Hematopoietic multipotent progenitor cell treated with erythropoietin and hydrocortisone succinate and interleukin-3 and kit ligand, for 8 days (in vitro differentiated cells): ENCODE measurements at regions not wholly inside any gene's neighbourhood (a gene's known extent, or its start where the extent isn't known, plus 50 kb on each side); places are given as distances from the start of the nearest gene placed in this dataset.
"Not testable (repeated sequence)": the region's sequence is repeated elsewhere in the genome, so short reads cannot be mapped to it uniquely, and the experiment has no call there.

ENCODE experiments used
- DNase-seq: peaks from one replicate; pipeline ENCODE4 v3.0.0-alpha.2; 2015

DNA sequence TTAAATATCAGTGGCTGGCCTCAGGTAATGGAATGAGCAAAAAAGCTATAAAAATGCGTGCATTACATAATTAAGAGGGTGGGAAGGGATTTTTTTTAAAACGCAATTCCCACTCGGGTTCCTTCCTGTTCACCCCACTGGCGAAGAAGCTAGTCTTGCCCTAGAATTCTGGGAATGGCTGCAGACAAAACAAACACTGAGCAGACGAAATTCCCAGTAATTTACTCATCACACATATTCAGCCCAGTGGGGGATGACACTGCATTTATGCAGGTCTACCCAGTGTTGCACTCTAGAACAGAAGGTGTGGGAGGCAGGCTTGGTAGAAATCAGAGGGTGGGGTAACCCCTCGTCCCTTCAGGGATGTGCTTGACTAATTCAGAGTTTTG, 2695.0 kb upstream of the DEFB115 start:
- DNase-seq: no peak

DNA sequence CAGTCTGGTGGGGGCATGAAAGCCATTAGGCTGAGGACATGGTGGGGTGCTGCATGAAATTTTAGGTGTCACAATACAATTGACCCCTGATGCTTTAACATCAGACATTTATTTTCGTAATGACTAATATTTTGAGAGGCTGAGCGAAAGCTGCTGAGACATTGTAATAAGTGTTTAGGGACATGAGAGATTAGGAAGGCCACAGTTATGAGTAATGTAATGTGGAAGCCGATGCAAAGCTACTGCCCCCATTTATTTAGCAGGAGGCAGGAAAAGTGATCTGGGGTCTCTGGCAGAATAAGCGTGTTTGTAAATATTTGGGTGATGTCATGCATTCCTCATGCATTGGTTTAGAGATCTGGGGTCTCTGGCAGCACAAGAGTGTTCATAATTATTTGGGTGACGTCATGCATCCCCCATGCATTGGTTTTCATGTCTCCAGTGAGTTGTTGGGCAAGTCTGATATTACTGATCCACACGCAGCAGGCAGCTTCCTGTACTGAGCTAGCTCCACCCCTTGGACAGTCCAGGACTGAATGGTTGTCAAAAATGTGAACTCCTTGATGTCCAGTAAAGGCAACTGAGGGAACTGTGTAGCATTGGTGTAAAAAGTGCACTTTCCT, 2694.5 kb upstream of the DEFB115 start:
- not testable (repeated sequence) for DNase-seq

DNA sequence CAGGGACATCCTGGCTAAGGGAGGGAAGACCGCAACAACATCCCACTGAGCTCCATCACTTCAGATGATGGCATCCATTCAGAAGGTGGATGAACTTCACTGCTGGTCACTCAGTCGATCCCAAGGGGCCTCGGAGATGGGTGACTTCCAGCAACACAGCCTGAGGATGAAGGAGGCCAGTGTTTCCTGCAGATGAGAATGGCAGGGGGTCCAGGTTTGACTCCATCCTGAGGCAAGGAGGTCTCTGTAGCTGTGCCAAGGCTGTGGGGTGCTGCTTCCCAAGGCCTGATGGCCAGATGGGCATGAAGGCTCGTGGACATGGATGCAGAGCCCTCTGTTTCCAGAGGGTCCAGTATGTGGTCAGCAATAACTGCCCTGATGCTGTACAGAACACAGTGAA, 2693.4 kb upstream of the DEFB115 start:
- DNase-seq: not testable (repeated sequence)

DNA sequence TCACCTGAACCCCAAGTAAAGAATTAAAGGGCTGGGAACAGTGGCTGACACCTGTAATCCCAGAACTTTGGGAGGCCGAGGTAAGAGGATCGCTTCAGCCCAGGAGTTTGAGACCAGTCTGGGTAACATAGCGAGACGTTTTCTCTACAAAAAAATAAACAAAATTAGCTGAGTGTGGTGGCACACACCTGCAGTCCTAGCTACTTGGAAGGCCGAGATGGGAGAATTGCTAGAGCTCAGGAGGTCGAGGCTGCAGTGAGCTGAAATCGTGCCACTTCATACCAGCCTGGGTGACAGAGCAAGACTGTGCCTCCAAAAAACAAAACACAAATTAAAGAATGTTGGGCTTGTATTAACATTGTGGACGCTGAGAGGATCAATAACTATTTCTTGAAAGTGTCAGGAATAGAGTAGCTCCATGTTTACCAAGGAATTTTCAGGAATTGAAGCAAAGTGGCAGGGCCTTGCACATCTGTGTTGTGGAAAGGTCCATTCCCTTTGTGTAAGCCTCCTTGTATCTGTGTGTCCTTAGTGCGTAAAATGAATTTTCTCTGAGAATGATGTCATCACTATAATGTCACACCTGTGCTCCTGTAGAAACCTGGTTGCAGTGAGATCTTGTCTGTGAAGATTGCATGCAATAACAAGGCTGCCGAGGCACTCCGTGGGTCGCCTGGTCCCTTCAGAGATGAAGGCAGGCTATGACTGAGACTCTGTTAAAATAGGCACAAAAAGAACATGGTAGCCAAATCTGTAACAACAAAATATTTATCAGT, 2692.6 kb upstream of the DEFB115 start:
- not testable (repeated sequence) for DNase-seq

DNA sequence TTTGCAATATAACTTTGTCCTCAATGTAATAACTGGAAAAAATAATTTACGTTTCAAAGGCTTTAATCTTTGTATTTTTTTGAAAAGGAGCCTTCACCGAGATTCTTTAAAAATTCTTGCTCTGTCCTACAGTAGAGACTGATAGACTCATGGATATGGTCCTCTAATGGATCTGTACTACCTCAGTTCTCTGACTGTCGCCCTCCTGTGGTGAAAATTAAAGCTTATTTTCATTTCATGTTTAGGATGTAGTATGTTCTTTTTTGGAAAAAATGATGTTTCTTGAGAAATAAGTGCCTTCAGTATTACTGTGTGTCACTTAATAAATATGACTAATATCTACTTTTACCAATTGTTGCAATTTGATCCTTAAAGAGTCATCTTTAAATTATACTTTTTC, 2681.5 kb upstream of the DEFB115 start:
- peak; percentile 47 for DNase-seq

GRCh38 chr20:28591680-28592079, 2665.8 kb upstream of the DEFB115 start:
- DNase-seq: not testable (repeated sequence)

- not testable (repeated sequence) for DNase-seq
These were observed 2664.1 kb upstream of the DEFB115 start for GRCh38 chr20:28593383-28593782.

DNA sequence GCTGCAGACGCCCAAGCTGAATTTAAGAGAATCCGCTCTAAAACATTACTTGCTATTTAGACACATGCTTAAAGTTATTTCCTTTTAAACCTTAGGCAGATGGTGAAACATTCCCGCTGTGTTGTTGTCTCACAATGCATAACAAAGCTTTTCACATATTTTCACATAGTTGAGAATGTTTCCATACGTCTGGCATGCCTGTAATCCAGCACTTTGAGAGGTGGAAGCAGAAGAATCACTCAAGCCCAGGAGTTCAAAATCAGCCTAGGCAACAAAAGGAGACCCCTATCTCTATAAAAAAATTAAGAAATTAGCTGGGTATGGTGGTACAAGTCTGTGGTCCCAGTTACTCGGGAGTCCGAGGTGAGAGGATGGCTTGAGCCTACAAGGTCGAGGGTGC, 2663.0 kb upstream of the DEFB115 start:
- DNase-seq: not testable (repeated sequence)

- DNase-seq: not testable (repeated sequence)
These were observed 2655.5 kb upstream of the DEFB115 start for GRCh38 chr20:28602006-28602402.

- DNase-seq: peak; percentile 90
These were observed 2654.9 kb upstream of the DEFB115 start for GRCh38 chr20:28602403-28603217.

GRCh38 chr20:28603218-28603577, 2654.3 kb upstream of the DEFB115 start:
- DNase-seq: not testable (repeated sequence)

GRCh38 chr20:28616354-28616753, 2641.1 kb upstream of the DEFB115 start:
- DNase-seq: no peak

DNA sequence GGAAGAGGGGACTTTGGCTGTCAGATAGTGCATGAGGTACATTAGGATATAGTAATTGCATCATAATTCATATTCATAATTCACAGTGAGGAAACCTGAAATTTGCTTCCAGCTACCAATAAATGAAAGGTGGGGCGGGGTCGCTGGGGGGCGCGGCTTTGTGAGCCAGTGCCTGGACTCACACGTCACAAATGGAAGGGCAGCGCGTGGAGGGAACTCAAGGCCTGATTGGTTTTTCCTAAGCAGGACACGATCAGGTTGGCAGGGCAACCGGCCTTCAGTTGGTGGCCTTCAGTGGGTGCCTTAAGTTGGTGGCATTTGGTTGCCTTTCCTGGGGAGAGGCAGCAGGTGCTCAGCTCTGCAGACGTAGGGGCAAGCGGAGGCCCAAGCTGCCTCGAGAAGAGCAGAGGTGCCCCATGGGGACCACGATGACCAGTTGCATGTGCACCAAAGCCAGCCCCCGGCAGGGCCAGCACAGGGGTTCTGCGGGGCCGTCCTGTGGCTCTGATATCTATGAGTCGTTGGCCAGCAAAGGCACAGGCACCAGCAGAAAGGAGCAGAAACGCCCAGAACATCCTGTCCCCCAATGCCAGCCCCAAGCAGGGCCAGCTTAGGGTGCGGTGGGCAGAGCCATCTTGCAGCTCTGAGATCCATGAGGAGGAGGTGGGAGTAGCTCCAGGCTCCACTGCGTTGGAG, 2637.4 kb upstream of the DEFB115 start:
- not testable (repeated sequence) for DNase-seq

DNA sequence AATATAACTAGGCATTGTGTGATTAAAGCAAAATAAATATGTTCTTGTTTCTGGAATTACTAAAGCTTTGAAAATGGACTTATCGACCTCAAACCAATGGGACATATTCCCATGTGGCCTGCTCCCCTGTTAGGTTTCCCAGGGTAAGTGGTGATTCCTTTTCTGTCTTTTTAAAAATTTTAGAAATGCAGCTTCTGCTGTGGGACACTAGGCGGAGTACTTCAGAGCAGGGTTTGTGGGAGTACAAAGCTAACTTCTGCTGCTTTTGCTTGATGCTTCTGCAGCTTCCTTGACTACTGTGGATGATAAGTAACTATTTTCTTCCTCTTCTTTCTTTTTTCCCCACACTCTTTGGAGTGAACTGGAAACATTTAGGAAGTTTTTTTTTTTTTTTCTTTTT, 2632.4 kb upstream of the DEFB115 start:
- not testable (repeated sequence) for DNase-seq

GRCh38 chr20:28640831-28641230, 2616.6 kb upstream of the DEFB115 start:
- DNase-seq: not testable (repeated sequence)
